HCT116 (cell line): ENCODE measurements at regions not wholly inside any gene's neighbourhood (a gene's known extent, or its start where the extent isn't known, plus 50 kb on each side); places are given as distances from the start of the nearest gene placed in this dataset.

Experiments used
- ATAC-seq: fragments of 200-7000 bp; cut with Tn5 transposase; 2 replicates; pipeline ENCODE4 v1.9.1; 2020; ENCODE audit warnings: mild to moderate bottlenecking, moderate library complexity
- BruUV-seq: library from RNA; stranded (reverse); fragments of 400-500 nt; replicated peaks from 2 replicates; lab custom pipeline; 2021; lab: Mats Ljungman, UMichigan
- CTCF ChIA-PET: fragments of 300-600 bp; sonication (Branson Sonifier 250); formaldehyde crosslinking; loops from one replicate; lab custom pipeline; 2021; ENCODE audit warnings: antibody characterized with exemption; lab: Charles Lee
- POLR2A ChIA-PET: fragments of 300-600, 350-600 bp; sonication (Branson Sonifier 250); formaldehyde crosslinking; loops from one replicate; lab custom pipeline; 2021; ENCODE audit warnings: antibody characterized with exemption; lab: Charles Lee
- RAD21 ChIA-PET, 2 experiments: fragments of 300-600 bp; sonication (Branson Sonifier 250); formaldehyde crosslinking; loops; one replicate each; lab custom pipeline; 2023; ENCODE audit warnings: low total read pairs in 2 of 2; ENCODE audit not compliant: uncharacterized antibody in 2 of 2, unreplicated experiment in 2 of 2, low non-redundant PET in 1 of 2; lab: Charles Lee
- DNase-seq: peaks from one replicate; pipeline ENCODE4 v3.0.0-alpha.2; 2010; ENCODE audit warnings: low read depth, low spot score
- H2AFZ ChIP-seq: fragments of 200-600 bp; shearing (Covaris generic), sonication (generic); 2 replicates; pipeline ENCODE4 v1.6.1; 2017; ENCODE audit warnings: low read depth, mixed run types, mixed read lengths, antibody characterized with exemption, low read length; ENCODE audit not compliant: poor library complexity, severe bottlenecking
- H3K27ac ChIP-seq: 2 replicates; pipeline ENCODE4 v1.5.1; 2012; ENCODE audit warnings: low read depth, low read length
- H3K27me3 ChIP-seq: fragments of 200-600 bp; sonication (generic); 2 replicates; pipeline ENCODE4 v1.6.1; 2016; ENCODE audit warnings: mixed run types, low read length, mixed read lengths; ENCODE audit not compliant: insufficient read depth
- H3K36me3 ChIP-seq, 2 experiments: fragments of 200-500 bp in 1 of 2; fragments of 200-600 bp in 1 of 2; sonication (Bioruptor generic) in 1 of 2; sonication (generic) in 1 of 2; 2 replicates each; pipeline versions ENCODE4 v1.5.1 to v1.6.1; 2014 to 2016; ENCODE audit warnings: low read length in 2 of 2, inconsistent platforms in 1 of 2, mixed read lengths in 1 of 2, mixed run types in 1 of 2; ENCODE audit not compliant: insufficient read depth in 2 of 2, control insufficient read depth in 1 of 2
- H3K4me1 ChIP-seq, 2 experiments: fragments of 200-600 bp in 1 of 2; sonication (generic) in 1 of 2; 2 replicates each; pipeline versions ENCODE4 v1.5.1 to v1.6.1; 2012 to 2017; ENCODE audit warnings: low read length in 2 of 2, inconsistent platforms in 1 of 2, mild to moderate bottlenecking in 1 of 2, mixed read lengths in 1 of 2, mixed run types in 1 of 2, moderate library complexity in 1 of 2; ENCODE audit not compliant: insufficient read depth in 2 of 2, control insufficient read depth in 1 of 2
- H3K4me2 ChIP-seq: fragments of 200-600 bp; sonication (generic); 2 replicates; pipeline ENCODE4 v1.6.1; 2017; ENCODE audit warnings: mixed run types, low read length, mixed read lengths
- H3K4me3 ChIP-seq, 2 experiments: fragments of 200-600 bp in 1 of 2; sonication (generic) in 1 of 2; replicated peaks in 1 of 2; 2 replicates each; pipeline ENCODE4 v1.5.1; 2011 to 2016; ENCODE audit warnings: low read length in 2 of 2, control low read depth in 1 of 2, low read depth in 1 of 2, mild to moderate bottlenecking in 1 of 2, mixed read lengths in 1 of 2, mixed run types in 1 of 2
- H3K79me2 ChIP-seq: fragments of 200-600 bp; sonication (generic); 2 replicates; pipeline ENCODE4 v1.6.1; 2017; ENCODE audit warnings: mild to moderate bottlenecking, mixed run types, low read length, moderate library complexity, mixed read lengths; ENCODE audit not compliant: insufficient read depth
- H3K9ac ChIP-seq: fragments of 200-600 bp; sonication (generic); 2 replicates; pipeline ENCODE4 v1.6.1; 2016; ENCODE audit warnings: low read length, mixed read lengths
- H3K9me2 ChIP-seq: fragments of 200-600 bp; sonication (generic), shearing (Covaris generic); 2 replicates; pipeline ENCODE4 v1.6.1; 2017; ENCODE audit warnings: mixed run types, mild to moderate bottlenecking, moderate library complexity; ENCODE audit not compliant: insufficient read depth
- H3K9me3 ChIP-seq, 2 experiments: fragments of 200-500 bp in 1 of 2; fragments of 200-600 bp in 1 of 2; sonication (Bioruptor generic) in 1 of 2; sonication (generic) in 1 of 2; 2 replicates each; pipeline ENCODE4 v1.6.1; 2014 to 2017; ENCODE audit warnings: low read length in 2 of 2, mixed read lengths in 2 of 2, inconsistent platforms in 1 of 2, low read depth in 1 of 2, mild to moderate bottlenecking in 1 of 2, mixed run types in 1 of 2, moderate library complexity in 1 of 2; ENCODE audit not compliant: control insufficient read depth in 1 of 2, insufficient read depth in 1 of 2
- H4K20me1 ChIP-seq: fragments of 200-600 bp; sonication (generic), shearing (Covaris generic); 2 replicates; pipeline ENCODE4 v1.6.1; 2017; ENCODE audit warnings: mixed run types, mild to moderate bottlenecking, moderate library complexity; ENCODE audit not compliant: insufficient read depth
- CEBPB ChIP-seq: IDR thresholded peaks from 2 replicates; pipeline ENCODE4 v1.6.1; 2012; ENCODE audit warnings: low read depth
- EZH2 ChIP-seq: fragments of 200-600 bp; sonication (generic); IDR thresholded peaks from 2 replicates; pipeline ENCODE4 v1.6.1; 2017; ENCODE audit warnings: antibody characterized with exemption, mixed run types
- EZH2phosphoT487 ChIP-seq: fragments of 200-600 bp; IDR thresholded peaks from 2 replicates; pipeline ENCODE4 v1.6.1; 2018; ENCODE audit warnings: antibody characterized with exemption, borderline replicate concordance
- POLR2AphosphoS5 ChIP-seq: IDR thresholded peaks from 2 replicates; pipeline ENCODE4 v1.6.1; 2011; ENCODE audit warnings: mild to moderate bottlenecking, low read depth, low read length, moderate library complexity
- SRF ChIP-seq: IDR thresholded peaks from 2 replicates; pipeline ENCODE4 v1.6.1; 2012; ENCODE audit warnings: low read depth
- YY1 ChIP-seq: IDR thresholded peaks from 2 replicates; pipeline ENCODE4 v1.6.1; 2011; ENCODE audit warnings: low read length, low read depth, moderate library complexity, mild to moderate bottlenecking; ENCODE audit not compliant: insufficient replicate concordance; ENCODE audit errors: extremely low read depth
- ZBTB33 ChIP-seq: IDR thresholded peaks from 2 replicates; pipeline ENCODE4 v1.6.1; 2011; ENCODE audit warnings: mild to moderate bottlenecking, low read length, moderate library complexity; ENCODE audit not compliant: insufficient replicate concordance; ENCODE audit errors: extremely low read depth
- intact Hi-C: fragments of 100-400 bp; cut with micrococcal nuclease; formaldehyde crosslinking; loops from 2 replicates; pipeline ENCODE4 v1.10.0; 2022
- TF ChIP-seq, protein P1 (sequence below): IDR thresholded peaks from 2 replicates; pipeline ENCODE4 v1.6.1; 2012; ENCODE audit warnings: low read depth
- TF ChIP-seq, protein P2 (sequence below): IDR thresholded peaks from 2 replicates; pipeline ENCODE4 v1.6.1; 2012
- TF ChIP-seq, protein P3 (sequence below): IDR thresholded peaks from 2 replicates; pipeline ENCODE4 v1.6.1; 2012

- Histone ChIP-seq H3K9me3 (no peaks in the 10 kb centered on the region), H4K20me1 (no peaks in the 10 kb centered on the region), H3K79me2 (no peaks in the 10 kb centered on the region), H3K4me2 (no peak overlapping the region), H3K4me1 (no peaks in the 10 kb centered on the region), H3K36me3 (no peaks in the 10 kb centered on the region), H2AFZ (no peak overlapping the region), H3K9me2 (no peaks in the 10 kb centered on the region), H3K27ac (no peak overlapping the region), H3K27me3 (peaks cover 43% of the 10 kb centered on the region), H3K4me3 (no peak overlapping the region), H3K9ac (no peak overlapping the region)
- TF ChIP-seq, protein P1, sequence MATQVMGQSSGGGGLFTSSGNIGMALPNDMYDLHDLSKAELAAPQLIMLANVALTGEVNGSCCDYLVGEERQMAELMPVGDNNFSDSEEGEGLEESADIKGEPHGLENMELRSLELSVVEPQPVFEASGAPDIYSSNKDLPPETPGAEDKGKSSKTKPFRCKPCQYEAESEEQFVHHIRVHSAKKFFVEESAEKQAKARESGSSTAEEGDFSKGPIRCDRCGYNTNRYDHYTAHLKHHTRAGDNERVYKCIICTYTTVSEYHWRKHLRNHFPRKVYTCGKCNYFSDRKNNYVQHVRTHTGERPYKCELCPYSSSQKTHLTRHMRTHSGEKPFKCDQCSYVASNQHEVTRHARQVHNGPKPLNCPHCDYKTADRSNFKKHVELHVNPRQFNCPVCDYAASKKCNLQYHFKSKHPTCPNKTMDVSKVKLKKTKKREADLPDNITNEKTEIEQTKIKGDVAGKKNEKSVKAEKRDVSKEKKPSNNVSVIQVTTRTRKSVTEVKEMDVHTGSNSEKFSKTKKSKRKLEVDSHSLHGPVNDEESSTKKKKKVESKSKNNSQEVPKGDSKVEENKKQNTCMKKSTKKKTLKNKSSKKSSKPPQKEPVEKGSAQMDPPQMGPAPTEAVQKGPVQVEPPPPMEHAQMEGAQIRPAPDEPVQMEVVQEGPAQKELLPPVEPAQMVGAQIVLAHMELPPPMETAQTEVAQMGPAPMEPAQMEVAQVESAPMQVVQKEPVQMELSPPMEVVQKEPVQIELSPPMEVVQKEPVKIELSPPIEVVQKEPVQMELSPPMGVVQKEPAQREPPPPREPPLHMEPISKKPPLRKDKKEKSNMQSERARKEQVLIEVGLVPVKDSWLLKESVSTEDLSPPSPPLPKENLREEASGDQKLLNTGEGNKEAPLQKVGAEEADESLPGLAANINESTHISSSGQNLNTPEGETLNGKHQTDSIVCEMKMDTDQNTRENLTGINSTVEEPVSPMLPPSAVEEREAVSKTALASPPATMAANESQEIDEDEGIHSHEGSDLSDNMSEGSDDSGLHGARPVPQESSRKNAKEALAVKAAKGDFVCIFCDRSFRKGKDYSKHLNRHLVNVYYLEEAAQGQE: no peak
- no peak for TF ChIP-seq YY1
- no TSS peak for BruUV-seq
- POLR2A ChIA-PET: no interaction called here
- intact Hi-C loops: no loop called here
- DNase-seq (no peak), ATAC-seq (no peak)
- CTCF ChIA-PET: no interaction called here
- RAD21 ChIA-PET: no interaction called here
Measured at GRCh38 chr16:54484700-54485099, 198.1 kb upstream of the IRX3 start.

- Histone ChIP-seq H3K79me2 (no peaks in the 10 kb centered on the region), H3K27me3 (peaks cover 29% of the 10 kb centered on the region), H3K9me3 (no peaks in the 10 kb centered on the region), H3K36me3 (no peaks in the 10 kb centered on the region), H3K9me2 (no peaks in the 10 kb centered on the region), H3K4me1 (no peaks in the 10 kb centered on the region), H3K27ac (no peak overlapping the region), H2AFZ (no peak overlapping the region), H3K9ac (no peak overlapping the region), H3K4me2 (no peak overlapping the region), H4K20me1 (no peaks in the 10 kb centered on the region), H3K4me3 (no peak overlapping the region)
- CTCF ChIA-PET: no interaction called here
- RAD21 ChIA-PET: no interaction called here
- intact Hi-C loops: no loop called here
- BruUV-seq: no TSS peak
- ATAC-seq (no peak), DNase-seq (no peak)
- POLR2A ChIA-PET: no interaction called here
- TF ChIP-seq EZH2 (no peak), SRF (no peak), ZBTB33 (no peak), EZH2phosphoT487 (no peak), CEBPB (no peak), POLR2AphosphoS5 (no peak)
- TF ChIP-seq, protein P2, sequence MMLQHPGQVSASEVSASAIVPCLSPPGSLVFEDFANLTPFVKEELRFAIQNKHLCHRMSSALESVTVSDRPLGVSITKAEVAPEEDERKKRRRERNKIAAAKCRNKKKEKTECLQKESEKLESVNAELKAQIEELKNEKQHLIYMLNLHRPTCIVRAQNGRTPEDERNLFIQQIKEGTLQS: no peak
- TF ChIP-seq, protein P3, sequence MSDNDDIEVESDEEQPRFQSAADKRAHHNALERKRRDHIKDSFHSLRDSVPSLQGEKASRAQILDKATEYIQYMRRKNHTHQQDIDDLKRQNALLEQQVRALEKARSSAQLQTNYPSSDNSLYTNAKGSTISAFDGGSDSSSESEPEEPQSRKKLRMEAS: no peak
Measured at GRCh38 chr16:54482892-54483574, 196.4 kb upstream of the IRX3 start.
